ENCODE measurements at regions not wholly inside any gene's neighbourhood (a gene's known extent, or its start where the extent isn't known, plus 50 kb on each side); places are given as distances from the start of the nearest gene placed in this dataset.

DNA sequence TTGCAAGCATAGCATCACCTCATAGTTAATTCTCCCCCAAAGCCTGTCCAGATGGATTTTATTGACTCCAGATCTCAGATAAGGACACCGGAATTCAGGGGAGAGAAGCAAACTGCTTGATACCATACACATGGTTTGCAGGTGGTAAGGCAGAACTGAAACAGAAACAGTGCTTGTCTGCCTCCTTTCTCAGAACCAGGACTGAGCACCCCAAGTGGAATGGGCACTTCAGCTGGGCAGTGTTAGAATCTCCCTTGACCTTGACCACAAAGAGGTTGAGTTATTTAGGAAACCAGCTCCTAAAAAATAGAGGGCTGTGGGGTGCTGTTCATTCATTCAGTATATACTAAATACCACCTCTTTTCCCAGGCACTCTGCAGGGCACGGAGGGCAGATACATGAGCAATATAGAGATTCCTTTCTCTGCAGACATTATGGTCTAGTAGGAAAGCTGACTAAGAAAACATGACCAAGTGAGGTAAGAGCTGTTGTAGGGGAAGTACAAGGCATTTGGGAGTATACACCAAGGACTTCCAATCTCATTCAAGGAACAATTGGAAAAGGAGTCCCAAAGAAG is 185.2 kb downstream of the C1orf94 start:
- H3K27ac ChIP-seq (replicated peaks) = no peak overlapping the region
- intact Hi-C loops (cut with micrococcal nuclease) = no loop called here
- DNase-seq = no peak
- H3K27me3 ChIP-seq (ENCODE audit: low read depth) = peaks cover 91% of the 10 kb centered on the region
- no peaks in the 10 kb centered on the region for H3K9me3 ChIP-seq (replicated peaks)
- no peaks in the 10 kb centered on the region for H3K4me1 ChIP-seq
- no peak overlapping the region for H3K4me3 ChIP-seq
- H3K36me3 ChIP-seq = no peaks in the 10 kb centered on the region
- TF ChIP-seq, protein P1, sequence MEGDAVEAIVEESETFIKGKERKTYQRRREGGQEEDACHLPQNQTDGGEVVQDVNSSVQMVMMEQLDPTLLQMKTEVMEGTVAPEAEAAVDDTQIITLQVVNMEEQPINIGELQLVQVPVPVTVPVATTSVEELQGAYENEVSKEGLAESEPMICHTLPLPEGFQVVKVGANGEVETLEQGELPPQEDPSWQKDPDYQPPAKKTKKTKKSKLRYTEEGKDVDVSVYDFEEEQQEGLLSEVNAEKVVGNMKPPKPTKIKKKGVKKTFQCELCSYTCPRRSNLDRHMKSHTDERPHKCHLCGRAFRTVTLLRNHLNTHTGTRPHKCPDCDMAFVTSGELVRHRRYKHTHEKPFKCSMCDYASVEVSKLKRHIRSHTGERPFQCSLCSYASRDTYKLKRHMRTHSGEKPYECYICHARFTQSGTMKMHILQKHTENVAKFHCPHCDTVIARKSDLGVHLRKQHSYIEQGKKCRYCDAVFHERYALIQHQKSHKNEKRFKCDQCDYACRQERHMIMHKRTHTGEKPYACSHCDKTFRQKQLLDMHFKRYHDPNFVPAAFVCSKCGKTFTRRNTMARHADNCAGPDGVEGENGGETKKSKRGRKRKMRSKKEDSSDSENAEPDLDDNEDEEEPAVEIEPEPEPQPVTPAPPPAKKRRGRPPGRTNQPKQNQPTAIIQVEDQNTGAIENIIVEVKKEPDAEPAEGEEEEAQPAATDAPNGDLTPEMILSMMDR (IDR thresholded peaks at IDR 0.05; ENCODE audit: borderline replicate concordance) = no peak

DNA sequence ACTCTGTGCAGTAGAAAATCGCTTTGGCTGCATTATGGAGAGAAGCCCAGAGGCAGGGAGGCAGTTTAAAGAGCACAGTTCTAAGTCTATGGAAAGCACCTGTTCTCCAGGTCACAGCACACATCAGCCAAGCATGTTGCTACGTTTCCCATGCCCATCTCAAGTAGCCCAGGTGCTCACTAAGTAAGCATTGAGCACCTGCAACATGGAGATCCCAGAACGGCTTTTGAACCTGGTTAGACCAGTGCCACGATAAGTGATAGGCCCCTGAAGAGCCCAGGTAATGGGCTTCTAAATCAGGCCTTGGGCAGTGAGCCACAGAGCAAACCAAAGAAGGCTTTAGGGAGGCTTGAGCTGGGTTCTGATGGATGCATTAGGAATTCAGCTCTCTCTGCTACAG is 186.2 kb downstream of the C1orf94 start:
- TF ChIP-seq, protein P1 (IDR thresholded peaks at IDR 0.05; ENCODE audit: borderline replicate concordance) = no peak
- peaks cover 82% of the 10 kb centered on the region for H3K27me3 ChIP-seq (ENCODE audit: low read depth)
- H3K4me1 ChIP-seq = no peaks in the 10 kb centered on the region
- H3K27ac ChIP-seq (replicated peaks) = no peak overlapping the region
- no peak overlapping the region for H3K4me3 ChIP-seq
- no peak for DNase-seq
- intact Hi-C loops (cut with micrococcal nuclease) = no loop called here
- no peaks in the 10 kb centered on the region for H3K9me3 ChIP-seq (replicated peaks)
- H3K36me3 ChIP-seq = no peaks in the 10 kb centered on the region

DNA sequence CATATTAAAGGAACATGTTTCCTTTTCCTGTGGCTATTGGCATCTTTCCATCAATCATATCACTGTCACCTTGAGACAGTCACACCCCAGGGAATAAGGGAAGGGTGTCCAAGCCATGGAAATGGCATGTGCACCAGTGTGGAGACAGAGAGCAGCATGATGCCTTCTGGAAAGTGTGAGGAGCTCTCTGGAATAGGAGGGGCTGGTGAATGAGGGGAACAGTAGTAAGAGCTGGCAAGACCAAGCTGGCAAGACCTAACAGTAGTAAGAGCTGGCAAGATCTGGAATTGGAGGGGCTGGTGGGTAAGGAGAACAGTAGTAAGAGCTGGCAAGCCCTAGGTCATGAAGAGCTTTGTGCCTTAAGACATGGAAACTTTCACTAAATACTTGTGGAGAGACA is 186.7 kb downstream of the C1orf94 start:
- no peaks in the 10 kb centered on the region for H3K36me3 ChIP-seq
- intact Hi-C loops (cut with micrococcal nuclease) = no loop called here
- no peaks in the 10 kb centered on the region for H3K9me3 ChIP-seq (replicated peaks)
- TF ChIP-seq, protein P1 (IDR thresholded peaks at IDR 0.05; ENCODE audit: borderline replicate concordance) = no peak
- H3K27me3 ChIP-seq (ENCODE audit: low read depth) = peaks cover 77% of the 10 kb centered on the region
- no peak overlapping the region for H3K4me3 ChIP-seq
- DNase-seq = no peak
- no peak overlapping the region for H3K27ac ChIP-seq (replicated peaks)
- H3K4me1 ChIP-seq = no peaks in the 10 kb centered on the region

DNA sequence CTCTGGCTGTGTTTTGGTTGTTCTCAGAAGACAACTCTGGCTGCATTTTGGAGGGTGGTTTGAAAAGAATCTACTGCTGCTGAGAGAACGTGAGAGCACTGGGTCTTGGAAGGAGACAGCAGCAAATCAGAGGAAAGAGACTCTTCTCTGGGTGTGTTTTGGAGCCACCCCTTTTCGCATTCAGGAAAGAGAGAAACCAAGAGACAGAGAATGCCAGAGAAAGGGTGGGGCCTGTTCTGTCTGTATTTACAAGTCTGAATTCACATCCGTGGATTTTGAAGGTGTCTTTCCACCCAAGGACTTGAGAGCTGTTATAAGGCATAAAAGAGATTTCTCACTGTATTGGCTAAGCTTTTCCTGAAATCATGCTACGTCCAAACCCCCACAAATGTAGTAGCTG is 187.2 kb downstream of the C1orf94 start:
- Histone ChIP-seq H3K36me3 (no peaks in the 10 kb centered on the region), H3K4me1 (no peaks in the 10 kb centered on the region), H3K27me3 (ENCODE audit: low read depth) (peaks cover 72% of the 10 kb centered on the region), H3K27ac (replicated peaks) (no peak overlapping the region), H3K4me3 (no peak overlapping the region), H3K9me3 (replicated peaks) (no peaks in the 10 kb centered on the region)
- intact Hi-C loops (cut with micrococcal nuclease) = no loop called here
- TF ChIP-seq, protein P1 (IDR thresholded peaks at IDR 0.05; ENCODE audit: borderline replicate concordance) = no peak
- no peak for DNase-seq

DNA sequence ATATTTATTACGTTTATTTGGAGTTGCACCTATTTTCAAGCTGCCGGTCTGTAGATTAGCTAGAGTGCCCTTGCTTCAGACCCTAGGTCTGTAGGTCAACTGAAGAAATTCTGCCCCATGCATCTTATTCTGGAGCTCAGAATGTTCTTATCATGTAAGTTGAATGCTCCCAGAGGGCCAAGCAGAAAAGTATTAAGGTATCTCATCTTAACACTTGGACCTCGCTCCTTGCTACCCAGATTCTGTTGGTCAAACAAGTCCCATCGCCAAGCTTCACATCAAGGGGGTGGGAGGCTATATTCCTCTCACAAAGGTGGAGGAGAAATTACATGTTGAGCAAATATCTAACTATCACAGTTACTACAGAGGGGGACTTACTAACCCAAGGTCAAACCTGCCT is 187.7 kb downstream of the C1orf94 start:
- TF ChIP-seq, protein P1 (IDR thresholded peaks at IDR 0.05; ENCODE audit: borderline replicate concordance) = no peak
- no peak overlapping the region for H3K27ac ChIP-seq (replicated peaks)
- peaks cover 71% of the 10 kb centered on the region for H3K27me3 ChIP-seq (ENCODE audit: low read depth)
- H3K4me3 ChIP-seq = no peak overlapping the region
- intact Hi-C loops (cut with micrococcal nuclease) = no loop called here
- H3K36me3 ChIP-seq = no peaks in the 10 kb centered on the region
- H3K4me1 ChIP-seq = no peaks in the 10 kb centered on the region
- no peaks in the 10 kb centered on the region for H3K9me3 ChIP-seq (replicated peaks)
- DNase-seq = no peak

All from left ventricle myocardium inferior (tissue), 1 donor.